Astrocyte (in vitro differentiated cells and primary cell): ENCODE measurements at regions not wholly inside any gene's neighbourhood (a gene's known extent, or its start where the extent isn't known, plus 50 kb on each side); places are given as distances from the start of the nearest gene placed in this dataset.

Experiments used
- EZH2 ChIP-seq: IDR thresholded peaks from 2 replicates; pipeline ENCODE4 v1.6.1; 2012; ENCODE audit warnings: mild to moderate bottlenecking, low read length, inconsistent platforms; ENCODE audit not compliant: insufficient read depth
- TF ChIP-seq, protein P1 (sequence below): IDR thresholded peaks from 2 replicates; pipeline ENCODE4 v1.5.1; 2011; ENCODE audit warnings: low read depth, mild to moderate bottlenecking, inconsistent platforms, low read length, moderate library complexity; ENCODE audit not compliant: insufficient read depth

DNA sequence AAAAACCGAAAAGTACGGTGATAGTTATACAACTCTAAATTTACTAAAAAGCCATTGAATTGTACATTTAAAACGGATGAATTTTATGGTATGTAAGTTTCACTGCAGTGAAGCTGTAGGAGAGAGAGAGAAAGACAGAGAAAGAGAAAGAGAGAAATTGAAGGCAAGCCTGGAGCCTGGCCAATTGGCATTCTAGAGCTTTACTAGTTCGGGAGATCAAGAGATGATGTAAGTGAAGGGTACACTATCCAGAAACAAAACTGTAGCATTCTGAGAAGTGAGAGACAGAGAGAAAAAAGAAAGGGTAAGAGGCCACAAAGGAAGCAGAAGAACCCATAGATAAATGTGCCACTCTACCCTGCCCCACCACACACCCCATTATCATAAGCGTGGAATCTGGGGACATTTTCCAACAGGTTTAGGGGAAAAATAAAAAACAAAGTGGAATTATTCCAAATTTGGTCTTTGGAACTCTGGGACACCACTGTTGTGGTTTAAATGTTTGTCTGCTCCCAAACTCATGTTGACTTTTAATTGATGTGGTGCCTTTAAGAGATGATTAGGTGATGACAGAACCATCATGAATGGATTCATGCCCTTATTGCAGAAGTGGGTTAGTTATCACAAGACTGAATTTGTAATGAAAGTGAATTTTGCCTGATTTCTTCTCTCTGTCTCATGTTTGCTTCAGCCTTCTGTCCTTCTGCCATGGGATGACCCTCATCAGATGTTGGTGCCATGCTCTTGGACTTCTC is 123.0 kb upstream of the PLS3 start:
- TF ChIP-seq, protein P1, sequence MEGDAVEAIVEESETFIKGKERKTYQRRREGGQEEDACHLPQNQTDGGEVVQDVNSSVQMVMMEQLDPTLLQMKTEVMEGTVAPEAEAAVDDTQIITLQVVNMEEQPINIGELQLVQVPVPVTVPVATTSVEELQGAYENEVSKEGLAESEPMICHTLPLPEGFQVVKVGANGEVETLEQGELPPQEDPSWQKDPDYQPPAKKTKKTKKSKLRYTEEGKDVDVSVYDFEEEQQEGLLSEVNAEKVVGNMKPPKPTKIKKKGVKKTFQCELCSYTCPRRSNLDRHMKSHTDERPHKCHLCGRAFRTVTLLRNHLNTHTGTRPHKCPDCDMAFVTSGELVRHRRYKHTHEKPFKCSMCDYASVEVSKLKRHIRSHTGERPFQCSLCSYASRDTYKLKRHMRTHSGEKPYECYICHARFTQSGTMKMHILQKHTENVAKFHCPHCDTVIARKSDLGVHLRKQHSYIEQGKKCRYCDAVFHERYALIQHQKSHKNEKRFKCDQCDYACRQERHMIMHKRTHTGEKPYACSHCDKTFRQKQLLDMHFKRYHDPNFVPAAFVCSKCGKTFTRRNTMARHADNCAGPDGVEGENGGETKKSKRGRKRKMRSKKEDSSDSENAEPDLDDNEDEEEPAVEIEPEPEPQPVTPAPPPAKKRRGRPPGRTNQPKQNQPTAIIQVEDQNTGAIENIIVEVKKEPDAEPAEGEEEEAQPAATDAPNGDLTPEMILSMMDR, result no peak
- TF ChIP-seq EZH2, result no peak
